Fibroblast of the aortic adventitia (primary cell): ENCODE measurements at regions not wholly inside any gene's neighbourhood (a gene's known extent, or its start where the extent isn't known, plus 50 kb on each side); places are given as distances from the start of the nearest gene placed in this dataset.

Experiments used
- DNase-seq: peaks from one replicate; pipeline ENCODE4 v3.0.0-alpha.2; 2010; ENCODE audit warnings: low read depth
- H3K4me3 ChIP-seq: 2 replicates; pipeline ENCODE4 v1.5.1; 2011; ENCODE audit warnings: low read depth, mild to moderate bottlenecking, control low read depth, low read length, moderate library complexity
- TF ChIP-seq, protein P1 (sequence below): IDR thresholded peaks from 2 replicates; pipeline ENCODE4 v1.5.1; 2011; ENCODE audit warnings: mild to moderate bottlenecking, low read length, control low read depth, inconsistent platforms; ENCODE audit not compliant: insufficient read depth

DNA sequence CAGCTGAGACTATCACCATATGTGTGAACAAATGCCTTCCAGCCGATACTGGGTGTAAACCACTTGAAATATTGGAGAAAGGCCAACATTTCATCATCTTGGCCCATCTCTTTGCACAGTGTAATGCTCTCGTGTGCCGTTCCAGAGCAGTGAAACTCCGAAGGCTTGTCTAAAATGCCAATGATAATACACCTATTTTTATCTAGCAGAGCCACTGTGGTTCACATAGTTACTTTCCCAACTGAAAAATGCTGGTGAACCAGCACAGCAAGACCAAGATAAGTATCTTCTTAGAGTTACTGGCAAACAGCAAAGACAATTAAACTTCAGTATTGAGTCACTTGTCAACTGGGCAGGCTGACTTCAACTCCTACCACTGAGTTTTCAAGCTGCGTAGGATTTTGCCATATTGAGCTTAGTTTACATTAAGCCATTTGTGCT lies 379.9 kb upstream of the ACTBL2 start:
- H3K4me3 ChIP-seq = no peak overlapping the region
- TF ChIP-seq, protein P1, sequence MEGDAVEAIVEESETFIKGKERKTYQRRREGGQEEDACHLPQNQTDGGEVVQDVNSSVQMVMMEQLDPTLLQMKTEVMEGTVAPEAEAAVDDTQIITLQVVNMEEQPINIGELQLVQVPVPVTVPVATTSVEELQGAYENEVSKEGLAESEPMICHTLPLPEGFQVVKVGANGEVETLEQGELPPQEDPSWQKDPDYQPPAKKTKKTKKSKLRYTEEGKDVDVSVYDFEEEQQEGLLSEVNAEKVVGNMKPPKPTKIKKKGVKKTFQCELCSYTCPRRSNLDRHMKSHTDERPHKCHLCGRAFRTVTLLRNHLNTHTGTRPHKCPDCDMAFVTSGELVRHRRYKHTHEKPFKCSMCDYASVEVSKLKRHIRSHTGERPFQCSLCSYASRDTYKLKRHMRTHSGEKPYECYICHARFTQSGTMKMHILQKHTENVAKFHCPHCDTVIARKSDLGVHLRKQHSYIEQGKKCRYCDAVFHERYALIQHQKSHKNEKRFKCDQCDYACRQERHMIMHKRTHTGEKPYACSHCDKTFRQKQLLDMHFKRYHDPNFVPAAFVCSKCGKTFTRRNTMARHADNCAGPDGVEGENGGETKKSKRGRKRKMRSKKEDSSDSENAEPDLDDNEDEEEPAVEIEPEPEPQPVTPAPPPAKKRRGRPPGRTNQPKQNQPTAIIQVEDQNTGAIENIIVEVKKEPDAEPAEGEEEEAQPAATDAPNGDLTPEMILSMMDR = no peak
- DNase-seq = peak; percentile 95

DNA sequence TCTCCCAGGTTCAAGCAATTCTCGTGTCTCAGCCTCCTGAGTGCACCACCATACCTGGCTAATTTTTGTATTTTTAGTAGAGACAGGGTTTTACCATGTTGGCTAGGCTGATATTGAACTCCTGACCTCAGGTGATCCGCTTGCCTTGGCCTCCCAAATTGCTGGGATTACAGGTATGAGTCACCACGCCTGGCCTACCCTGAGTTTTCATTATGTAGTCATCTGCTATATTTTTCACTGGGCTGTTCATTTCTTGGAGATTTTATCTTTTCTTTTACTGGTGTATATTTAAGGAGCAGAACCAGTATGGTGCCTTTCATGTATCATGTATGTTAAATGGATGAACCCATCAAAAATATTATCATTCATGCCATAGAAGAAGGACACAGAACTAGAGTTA lies 377.0 kb upstream of the ACTBL2 start:
- TF ChIP-seq, protein P1 = no peak

DNA sequence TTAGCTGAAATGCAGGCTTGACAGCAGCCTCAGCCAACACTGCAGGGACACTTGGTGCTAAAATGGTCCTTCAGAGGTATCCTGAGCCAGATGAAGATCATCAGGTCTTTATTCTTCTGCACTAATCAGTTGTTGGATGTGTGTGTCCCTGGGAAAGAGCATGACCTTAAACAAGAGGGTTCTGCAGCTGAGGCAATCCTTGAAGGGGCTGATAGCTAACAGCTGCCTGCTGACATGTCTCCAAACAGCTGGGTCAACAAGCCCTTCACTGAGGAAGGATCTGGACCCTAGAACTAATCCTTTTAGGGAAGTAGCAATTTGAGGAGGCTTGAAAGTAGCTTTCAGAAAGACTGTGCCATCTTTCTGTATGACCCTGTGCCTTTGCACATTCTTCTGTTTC lies 376.3 kb upstream of the ACTBL2 start:
- TF ChIP-seq, protein P1 = no peak
- DNase-seq = no peak
- H3K4me3 ChIP-seq = no peak overlapping the region

More for the DNA sequence above, 377.0 kb upstream of the ACTBL2 start:
- no peak for DNase-seq
- no peak overlapping the region for H3K4me3 ChIP-seq

DNA sequence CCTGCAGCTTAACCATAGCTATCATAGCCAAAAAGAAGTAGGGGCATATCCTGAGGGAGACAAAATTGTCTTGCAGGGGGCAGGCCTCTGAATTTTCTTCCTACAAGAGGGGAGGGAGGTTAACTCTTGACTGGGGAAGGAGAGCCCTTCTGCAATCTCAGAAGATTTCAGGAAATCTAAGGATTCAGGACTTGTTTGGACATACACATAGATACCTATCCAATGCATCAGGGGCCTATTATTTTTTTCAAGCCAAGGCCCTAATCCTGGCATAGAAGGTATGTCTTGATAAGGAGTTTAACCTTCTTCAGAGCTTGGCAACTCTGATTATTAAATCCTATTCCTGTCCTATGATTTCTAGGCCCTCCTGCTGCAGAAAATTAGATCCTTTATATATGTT lies 375.1 kb upstream of the ACTBL2 start:
- TF ChIP-seq, protein P1 = no peak
- DNase-seq = no peak
- H3K4me3 ChIP-seq = no peak overlapping the region

DNA sequence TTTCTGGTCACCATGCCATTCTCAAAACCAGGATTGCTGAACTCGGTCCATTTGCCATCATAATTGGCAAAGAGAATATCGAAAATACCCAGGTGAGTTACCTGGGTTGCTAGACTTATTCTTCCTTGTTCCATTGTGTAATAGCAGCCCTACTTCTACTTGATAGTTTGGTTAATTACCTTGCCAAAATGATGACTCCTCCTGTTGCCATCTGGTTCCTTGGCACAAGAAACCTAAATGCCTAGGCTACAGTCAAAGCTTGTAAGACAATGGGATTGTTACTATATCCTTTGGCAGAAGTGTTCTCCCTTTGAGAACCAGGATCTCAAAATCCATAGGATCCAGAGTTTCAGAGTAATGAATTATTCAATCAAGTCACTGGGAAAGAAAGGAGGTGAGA lies 373.2 kb upstream of the ACTBL2 start:
- TF ChIP-seq, protein P1 = no peak
- no peak for DNase-seq
- no peak overlapping the region for H3K4me3 ChIP-seq

DNA sequence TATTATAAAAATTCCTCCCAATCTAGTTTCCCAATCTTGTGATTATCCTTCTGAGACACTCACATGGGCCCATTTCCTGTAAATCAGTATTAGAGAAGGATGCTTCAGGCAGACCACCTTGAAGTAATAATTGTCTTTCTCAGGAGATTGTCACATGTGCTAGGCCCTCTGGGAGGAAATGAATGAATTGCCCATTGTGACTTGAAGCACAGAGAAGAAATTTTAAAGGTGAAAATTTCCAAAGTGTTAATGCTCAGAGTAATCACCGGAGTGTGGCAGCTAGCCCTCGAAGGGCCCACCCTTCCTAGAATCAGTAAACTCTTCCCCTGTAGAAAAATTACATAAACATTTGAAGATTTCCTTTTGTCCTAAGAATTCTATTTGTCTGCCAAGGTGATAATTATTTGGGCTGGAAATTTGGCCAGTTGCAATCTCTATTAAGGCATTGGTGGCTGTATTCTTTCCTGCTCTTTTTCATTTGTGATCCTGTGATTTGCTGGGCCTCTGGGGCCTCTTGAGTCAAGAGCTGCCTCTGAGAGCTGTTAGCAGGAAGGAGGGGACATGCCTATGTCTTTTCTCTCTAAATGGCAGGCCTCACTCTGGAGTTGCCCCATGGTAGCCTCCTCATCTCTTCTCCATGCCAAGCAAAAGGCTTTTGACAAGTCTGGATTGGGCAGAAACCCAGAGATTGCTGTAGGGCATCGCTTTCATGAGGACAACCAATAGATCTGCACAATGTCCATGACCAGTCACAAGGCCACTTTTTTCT lies 371.5 kb upstream of the ACTBL2 start:
- H3K4me3 ChIP-seq = no peak overlapping the region
- TF ChIP-seq, protein P1 = no peak
- DNase-seq = no peak

DNA sequence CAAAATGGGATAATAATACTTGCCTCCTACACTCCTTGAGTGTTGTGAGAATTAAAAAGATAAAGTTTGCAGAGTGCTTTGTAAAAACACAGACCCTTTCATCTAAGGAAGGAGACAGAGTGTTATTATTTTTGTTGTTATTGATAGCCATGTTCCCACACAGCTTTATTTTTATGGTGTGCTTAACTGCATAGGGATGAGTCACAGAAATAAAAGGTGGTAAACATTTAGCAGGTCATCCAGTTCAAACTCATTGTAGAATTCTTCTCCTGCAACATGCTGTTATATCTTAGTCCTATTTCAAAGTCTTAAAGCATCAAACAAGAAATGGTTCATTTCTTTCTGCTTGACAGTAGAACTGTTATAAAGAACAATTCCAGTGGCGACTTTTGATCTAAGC lies 367.5 kb upstream of the ACTBL2 start:
- DNase-seq = no peak
- TF ChIP-seq, protein P1 = no peak
- no peak overlapping the region for H3K4me3 ChIP-seq
